ENCODE measurements at regions not wholly inside any gene's neighbourhood (a gene's known extent, or its start where the extent isn't known, plus 50 kb on each side); places are given as distances from the start of the nearest gene placed in this dataset.

- no peak for DNase-seq (ENCODE audit: low read depth, low spot score)
- CTCF ChIA-PET, result no interaction called here
- H3K4me3 ChIP-seq (ENCODE audit: low read depth, low read length), result no peak overlapping the region
- POLR2A ChIA-PET, result no interaction called here
- no peaks in the 10 kb centered on the region for H3K27me3 ChIP-seq (ENCODE audit: control insufficient read depth, insufficient read depth, low read length)
- no peak for TF ChIP-seq CTCF (IDR thresholded peaks at IDR 0.05; ENCODE audit: low read depth, low read length)
- H3K9me3 ChIP-seq (ENCODE audit: control insufficient read depth, insufficient read depth, low read length), result no peaks in the 10 kb centered on the region
- no peak overlapping the region for H3K27ac ChIP-seq (ENCODE audit: low read depth, low read length)
Observed at GRCh38 chr20:60749804-60750602, 502.1 kb upstream of the CDH4 start.

- POLR2A ChIA-PET, result no interaction called here
- Histone ChIP-seq H3K27me3 (ENCODE audit: control insufficient read depth, insufficient read depth, low read length) (no peaks in the 10 kb centered on the region), H3K27ac (ENCODE audit: low read depth, low read length) (no peak overlapping the region), H3K4me3 (ENCODE audit: low read depth, low read length) (no peak overlapping the region), H3K9me3 (ENCODE audit: control insufficient read depth, insufficient read depth, low read length) (no peaks in the 10 kb centered on the region; the same call in 1 of the 2 replicates)
- no peak for DNase-seq (ENCODE audit: low read depth, low spot score)
- CTCF ChIA-PET, result no interaction called here
- TF ChIP-seq CTCF (IDR thresholded peaks at IDR 0.05; ENCODE audit: low read depth, low read length), result no peak
Observed at GRCh38 chr20:60750909-60751308, 501.2 kb upstream of the CDH4 start.

- CTCF ChIA-PET, result no interaction called here
- no peaks in the 10 kb centered on the region; the same call in 1 of the 2 replicates for H3K9me3 ChIP-seq (ENCODE audit: control insufficient read depth, insufficient read depth, low read length)
- POLR2A ChIA-PET, result no interaction called here
- TF ChIP-seq CTCF (IDR thresholded peaks at IDR 0.05; ENCODE audit: low read depth, low read length), result no peak
- H3K27ac ChIP-seq (ENCODE audit: low read depth, low read length), result no peak overlapping the region
- no peaks in the 10 kb centered on the region for H3K27me3 ChIP-seq (ENCODE audit: control insufficient read depth, insufficient read depth, low read length)
- DNase-seq (ENCODE audit: low read depth, low spot score), result no peak
- no peak overlapping the region for H3K4me3 ChIP-seq (ENCODE audit: low read depth, low read length)
Observed at GRCh38 chr20:60751826-60752225, 500.2 kb upstream of the CDH4 start.

- Histone ChIP-seq H3K9me3 (ENCODE audit: control insufficient read depth, insufficient read depth, low read length) (no peaks in the 10 kb centered on the region; the same call in 1 of the 2 replicates), H3K4me3 (ENCODE audit: low read depth, low read length) (no peak overlapping the region), H3K27ac (ENCODE audit: low read depth, low read length) (no peak overlapping the region), H3K27me3 (ENCODE audit: control insufficient read depth, insufficient read depth, low read length) (no peaks in the 10 kb centered on the region)
- CTCF ChIA-PET, result no interaction called here
- no peak for DNase-seq (ENCODE audit: low read depth, low spot score)
- POLR2A ChIA-PET, result no interaction called here
- TF ChIP-seq CTCF (IDR thresholded peaks at IDR 0.05; ENCODE audit: low read depth, low read length), result no peak
Observed at GRCh38 chr20:60752741-60753420, 499.2 kb upstream of the CDH4 start.

GRCh38 chr20:60754856-60755255, 497.2 kb upstream of the CDH4 start:
- ChIA-PET POLR2A (no interaction called here), CTCF (no interaction called here)
- TF ChIP-seq CTCF (IDR thresholded peaks at IDR 0.05; ENCODE audit: low read depth, low read length), result no peak
- Histone ChIP-seq H3K27me3 (ENCODE audit: control insufficient read depth, insufficient read depth, low read length) (no peaks in the 10 kb centered on the region), H3K4me3 (ENCODE audit: low read depth, low read length) (no peak overlapping the region), H3K27ac (ENCODE audit: low read depth, low read length) (no peak overlapping the region), H3K9me3 (ENCODE audit: control insufficient read depth, insufficient read depth, low read length) (no peaks in the 10 kb centered on the region; the same call in 1 of the 2 replicates)
- no peak for DNase-seq (ENCODE audit: low read depth, low spot score)

Data from AG04450 (cell line).